HepG2 (cell line): ENCODE measurements at regions not wholly inside any gene's neighbourhood (a gene's known extent, or its start where the extent isn't known, plus 50 kb on each side); places are given as distances from the start of the nearest gene placed in this dataset.

Experiments used
- ATAC-seq: fragments of 200-7000 bp; cut with Tn5 transposase; 3 replicates; pipeline ENCODE4 v1.9.1; 2020; ENCODE audit warnings: mild to moderate bottlenecking, moderate library complexity
- BruUV-seq: library from RNA; stranded (reverse); fragments of 400-500 nt; replicated peaks from 2 replicates; lab custom pipeline; 2021; lab: Mats Ljungman, UMichigan
- CTCF ChIA-PET: fragments of 300-600 bp; formaldehyde crosslinking; extraction: SDS; loops from one replicate; lab custom pipeline; 2021; ENCODE audit warnings: low total read pairs, inconsistent platforms, low intra/inter-chr PET ratio; lab: Yijun Ruan, JAX
- POLR2A ChIA-PET: fragments of 350-600 bp; sonication (Branson Sonifier 250); formaldehyde crosslinking; loops from one replicate; lab custom pipeline; 2020; ENCODE audit warnings: antibody characterized with exemption, inconsistent platforms; lab: Yijun Ruan, JAX
- DNase-seq: peaks from one replicate; pipeline ENCODE4 v3.0.0-alpha.2; 2015; ENCODE audit warnings: low spot score
- FAIRE-seq: peaks from 3 replicates; lab custom pipeline; 2011; peaks lifted over from hg19 to GRCh38; lab: Jason Lieb, UNC
- H2AFZ ChIP-seq: one replicate; pipeline ENCODE4 v1.6.1; 2011; ENCODE audit warnings: low read length, inconsistent platforms
- H3K27ac ChIP-seq: fragments of 300-600 bp; 3 replicates; pipeline ENCODE4 v1.8.0; 2011; ENCODE audit warnings: mixed run types, mild to moderate bottlenecking, mixed read lengths, low read length, inconsistent platforms; ENCODE audit not compliant: insufficient read depth; ENCODE audit errors: extremely low read length
- H3K27me3 ChIP-seq, 2 experiments: fragments of 200-600 bp in 1 of 2; 2 replicates in 1 of 2; 3 replicates in 1 of 2; pipeline versions ENCODE4 v1.6.0 to v1.8.0; 2011; ENCODE audit warnings: low read length in 2 of 2, mild to moderate bottlenecking in 2 of 2, moderate library complexity in 2 of 2, inconsistent platforms in 1 of 2; ENCODE audit not compliant: insufficient read depth in 2 of 2, control insufficient read depth in 1 of 2
- H3K36me3 ChIP-seq, 2 experiments: fragments of 200-600 bp in 1 of 2; replicated peaks in 1 of 2; 2 replicates in 1 of 2; 3 replicates in 1 of 2; pipeline versions ENCODE4 v1.5.1 to v1.8.0; 2011; ENCODE audit warnings: low read length in 2 of 2, inconsistent platforms in 1 of 2; ENCODE audit not compliant: insufficient read depth in 2 of 2, control insufficient read depth in 1 of 2
- H3K4me1 ChIP-seq: 2 replicates; pipeline ENCODE4 v1.5.1; 2012; ENCODE audit warnings: low read length, inconsistent platforms; ENCODE audit not compliant: insufficient read depth
- H3K4me2 ChIP-seq: 2 replicates; pipeline ENCODE4 v1.6.0; 2011; ENCODE audit warnings: low read depth, low read length, inconsistent platforms
- H3K4me3 ChIP-seq, 3 experiments: fragments of 200-600 bp in 1 of 3; sonication (generic), shearing (Covaris generic) in 1 of 3; replicated peaks in 1 of 3; 2 replicates each; pipeline ENCODE4 v1.5.1; 2011 to 2016; ENCODE audit warnings: low read length in 3 of 3, inconsistent platforms in 2 of 3, low read depth in 2 of 3, mild to moderate bottlenecking in 2 of 3, control low read depth in 1 of 3, mixed read lengths in 1 of 3; ENCODE audit not compliant: insufficient read depth in 1 of 3
- H3K79me2 ChIP-seq: one replicate; pipeline ENCODE4 v1.6.1; 2011; ENCODE audit warnings: low read length, inconsistent platforms; ENCODE audit not compliant: insufficient read depth
- H3K9ac ChIP-seq: 2 replicates; pipeline ENCODE4 v1.6.0; 2011; ENCODE audit warnings: mild to moderate bottlenecking, low read depth, low read length, inconsistent platforms; ENCODE audit not compliant: insufficient read depth
- H3K9me3 ChIP-seq: 2 replicates; pipeline ENCODE4 v1.5.1; 2012; ENCODE audit warnings: mild to moderate bottlenecking, low read length
- H4K20me1 ChIP-seq: 2 replicates; pipeline ENCODE4 v1.6.0; 2011; ENCODE audit warnings: inconsistent platforms, mild to moderate bottlenecking, low read length, moderate library complexity; ENCODE audit not compliant: insufficient read depth
- ADNP ChIP-seq: sonication (generic); formaldehyde crosslinking; IDR thresholded peaks from 2 replicates; pipeline ENCODE4 v1.4.0; 2020; ENCODE audit warnings: missing genetic modification reagents
- HNF4A ChIP-seq: sonication (generic); formaldehyde crosslinking; IDR thresholded peaks from 2 replicates; pipeline ENCODE4 v1.4.0; 2020; ENCODE audit warnings: missing genetic modification reagents
- MYC ChIP-seq: sonication (generic); formaldehyde crosslinking; IDR thresholded peaks from 2 replicates; pipeline ENCODE4 v1.9.0; 2021; ENCODE audit warnings: missing genetic modification reagents, borderline replicate concordance
- ZNF354B ChIP-seq: sonication (generic); formaldehyde crosslinking; IDR thresholded peaks from 2 replicates; pipeline ENCODE4 v1.8.0; 2022; ENCODE audit warnings: mild to moderate bottlenecking, missing genetic modification reagents
- ZNF616 ChIP-seq: sonication (generic); formaldehyde crosslinking; IDR thresholded peaks from 2 replicates; pipeline ENCODE4 v1.5.0; 2020; ENCODE audit warnings: low read depth, mild to moderate bottlenecking, missing genetic modification reagents
- ZNF737 ChIP-seq: sonication (generic); formaldehyde crosslinking; IDR thresholded peaks from 2 replicates; pipeline ENCODE4 v1.5.0; 2020; ENCODE audit warnings: missing genetic modification reagents, mild to moderate bottlenecking, borderline replicate concordance
- WGBS: methylation state at CpG from one replicate; pipeline ENCODE4 v1.1.6; 2017; ENCODE audit warnings: low lambda C conversion rate; 5-methylcytosine and 5-hydroxymethylcytosine counted together
- in situ Hi-C: cut with HindIII; loops from 2 replicates; pipeline ENCODE4 v1.10.0; 2017; ENCODE audit warnings: low pct_unique_long_range_greater_than_20kb; ENCODE audit not compliant: extremely low pct_ligation_motif_present
- intact Hi-C: fragments of 100-400 bp; cut with micrococcal nuclease; formaldehyde crosslinking; loops from one replicate; pipeline ENCODE4 v1.10.0; 2022; ENCODE audit not compliant: unreplicated experiment

GRCh38 chr13:79830945-79831344 is 350.0 kb downstream of the NDFIP2 start:
- BruUV-seq = no TSS peak
- peaks cover 30% of the 10 kb centered on the region for H3K9me3 ChIP-seq
- H4K20me1 ChIP-seq = no peaks in the 10 kb centered on the region
- in situ Hi-C loops (no loop called here), intact Hi-C loops (no loop called here)
- H3K27me3 ChIP-seq = no peaks in the 10 kb centered on the region
- H3K27ac ChIP-seq = no peak overlapping the region
- H3K4me2 ChIP-seq = no peak overlapping the region
- no peak overlapping the region for H3K9ac ChIP-seq
- H3K4me3 ChIP-seq = no peak overlapping the region
- DNase-seq (no peak), FAIRE-seq (no peak), ATAC-seq (no peak)
- H3K4me1 ChIP-seq = no peaks in the 10 kb centered on the region
- CTCF ChIA-PET = no interaction called here
- H2AFZ ChIP-seq = no peak overlapping the region
- H3K36me3 ChIP-seq = no peaks in the 10 kb centered on the region
- TF ChIP-seq ZNF737 (CRISPR knock-in tag) = no peak
- TF ChIP-seq HNF4A (CRISPR knock-in tag) = no peak
- no peak for TF ChIP-seq ZNF616 (CRISPR knock-in tag)
- no peak for TF ChIP-seq ADNP (CRISPR knock-in tag)
- H3K79me2 ChIP-seq = no peaks in the 10 kb centered on the region
- POLR2A ChIA-PET = no interaction called here
- 42% methylated on average over 3 of the region's 3 CpGs for WGBS

GRCh38 chr13:79830426-79830825 is 349.5 kb downstream of the NDFIP2 start:
- intact Hi-C loops = no loop called here
- FAIRE-seq (no peak), DNase-seq (no peak), ATAC-seq (no peak)
- Histone ChIP-seq H3K27ac (no peak overlapping the region), H3K4me2 (no peak overlapping the region), H3K36me3 (no peaks in the 10 kb centered on the region), H3K4me1 (no peaks in the 10 kb centered on the region), H4K20me1 (no peaks in the 10 kb centered on the region), H2AFZ (no peak overlapping the region), H3K9me3 (peaks cover 36% of the 10 kb centered on the region), H3K79me2 (no peaks in the 10 kb centered on the region), H3K27me3 (no peaks in the 10 kb centered on the region), H3K4me3 (no peak overlapping the region), H3K9ac (no peak overlapping the region)
- POLR2A ChIA-PET = no interaction called here
- 0% methylated on average over 1 of the region's 2 CpGs for WGBS
- in situ Hi-C loops = no loop called here
- CTCF ChIA-PET = no interaction called here
- BruUV-seq = no TSS peak
- TF ChIP-seq ZNF354B (CRISPR knock-in tag) = no peak
- TF ChIP-seq MYC (CRISPR knock-in tag) = no peak
